HCT116 (cell line): ENCODE measurements at regions not wholly inside any gene's neighbourhood (a gene's known extent, or its start where the extent isn't known, plus 50 kb on each side); places are given as distances from the start of the nearest gene placed in this dataset.

ENCODE experiments used
- CTCF ChIP-seq, 3 experiments: fragments of 200-600 bp in 1 of 3; sonication (generic) in 1 of 3; IDR thresholded peaks in 2 of 3; conservative IDR thresholded peaks in 1 of 3; 2 replicates each; pipeline ENCODE4 v1.5.1; 2012 to 2017; ENCODE audit warnings: low read depth in 2 of 3, low read length in 2 of 3, antibody characterized with exemption in 1 of 3, borderline replicate concordance in 1 of 3, control low read depth in 1 of 3, mild to moderate bottlenecking in 1 of 3, mixed read lengths in 1 of 3, mixed run types in 1 of 3, moderate library complexity in 1 of 3; ENCODE audit not compliant: insufficient read depth in 1 of 3
- FOSL1 ChIP-seq: IDR thresholded peaks from 2 replicates; pipeline ENCODE4 v1.6.1; 2012; ENCODE audit warnings: low read depth
- JUND ChIP-seq: IDR thresholded peaks from 2 replicates; pipeline ENCODE4 v1.6.1; 2012
- SP1 ChIP-seq: IDR thresholded peaks from 2 replicates; pipeline ENCODE4 v1.6.1; 2012; ENCODE audit warnings: low read depth

- TF ChIP-seq SP1 (no peak), FOSL1 (no peak), JUND (no peak), CTCF (IDR thresholded peaks at IDR 0.05 in 2 of 3, conservative IDR thresholded peaks at IDR 0.05 in 1 of 3; ENCODE audit: borderline replicate concordance in 1 of 3, insufficient read depth in 1 of 3, low read depth in 2 of 3, low read length in 2 of 3) (no peak)
Measured at GRCh38 chr5:58121391-58121790, 338.5 kb downstream of the PLK2 start.
